ENCODE measurements at regions not wholly inside any gene's neighbourhood (a gene's known extent, or its start where the extent isn't known, plus 50 kb on each side); places are given as distances from the start of the nearest gene placed in this dataset.

- TF ChIP-seq CTCF (tag by site-specific recombination; IDR thresholded peaks at IDR 0.05) (no peak), GLI4 (tag by site-specific recombination; IDR thresholded peaks at IDR 0.05) (no peak), WT1 (tag by site-specific recombination; IDR thresholded peaks at IDR 0.05) (no peak), PATZ1 (tag by site-specific recombination; IDR thresholded peaks at IDR 0.05) (no peak), REST (tag by site-specific recombination; IDR thresholded peaks at IDR 0.05) (no peak), SP2 (tag by site-specific recombination; IDR thresholded peaks at IDR 0.05) (no peak), ZNF658 (tag by site-specific recombination; IDR thresholded peaks at IDR 0.05) (no peak), REPIN1 (tag by site-specific recombination; IDR thresholded peaks at IDR 0.05; ENCODE audit: low read depth) (no peak)
Measured at GRCh38 chr5:6108981-6109825, 269.1 kb downstream of the MED10 start.
